Esophagus squamous epithelium (tissue), 4 donors: ENCODE measurements at regions not wholly inside any gene's neighbourhood (a gene's known extent, or its start where the extent isn't known, plus 50 kb on each side); places are given as distances from the start of the nearest gene placed in this dataset.
"Not testable (repeated sequence)": the region's sequence is repeated elsewhere in the genome, so short reads cannot be mapped to it uniquely, and the experiment has no call there.

Experiments used
- POLR2A ChIP-seq, 4 donors: fragments of 450-650 bp; IDR thresholded peaks; one replicate each; pipeline ENCODE4 v1.6.1; 2017; ENCODE audit warnings: antibody characterized with exemption in 4 of 4, mild to moderate bottlenecking in 4 of 4, moderate library complexity in 3 of 4
- TF ChIP-seq, protein P1 (sequence below), 6 experiments: fragments of 450-650 bp in 4 of 6; fragments of 200-600 bp in 2 of 6; sonication (generic) in 2 of 6; IDR thresholded peaks; one replicate each; pipeline ENCODE4 v1.5.1; 2016 to 2019; ENCODE audit warnings: antibody characterized with exemption in 6 of 6, mild to moderate bottlenecking in 4 of 6, moderate library complexity in 4 of 6

GRCh38 chr16:33816328-33816944 lies 357.0 kb downstream of the TP53TG3F start:
- TF ChIP-seq POLR2A (IDR thresholded peaks at IDR 0.05), result not testable (repeated sequence)
- TF ChIP-seq, protein P1, sequence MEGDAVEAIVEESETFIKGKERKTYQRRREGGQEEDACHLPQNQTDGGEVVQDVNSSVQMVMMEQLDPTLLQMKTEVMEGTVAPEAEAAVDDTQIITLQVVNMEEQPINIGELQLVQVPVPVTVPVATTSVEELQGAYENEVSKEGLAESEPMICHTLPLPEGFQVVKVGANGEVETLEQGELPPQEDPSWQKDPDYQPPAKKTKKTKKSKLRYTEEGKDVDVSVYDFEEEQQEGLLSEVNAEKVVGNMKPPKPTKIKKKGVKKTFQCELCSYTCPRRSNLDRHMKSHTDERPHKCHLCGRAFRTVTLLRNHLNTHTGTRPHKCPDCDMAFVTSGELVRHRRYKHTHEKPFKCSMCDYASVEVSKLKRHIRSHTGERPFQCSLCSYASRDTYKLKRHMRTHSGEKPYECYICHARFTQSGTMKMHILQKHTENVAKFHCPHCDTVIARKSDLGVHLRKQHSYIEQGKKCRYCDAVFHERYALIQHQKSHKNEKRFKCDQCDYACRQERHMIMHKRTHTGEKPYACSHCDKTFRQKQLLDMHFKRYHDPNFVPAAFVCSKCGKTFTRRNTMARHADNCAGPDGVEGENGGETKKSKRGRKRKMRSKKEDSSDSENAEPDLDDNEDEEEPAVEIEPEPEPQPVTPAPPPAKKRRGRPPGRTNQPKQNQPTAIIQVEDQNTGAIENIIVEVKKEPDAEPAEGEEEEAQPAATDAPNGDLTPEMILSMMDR (IDR thresholded peaks at IDR 0.05), result not testable (repeated sequence)
